ENCODE measurements at regions not wholly inside any gene's neighbourhood (a gene's known extent, or its start where the extent isn't known, plus 50 kb on each side); places are given as distances from the start of the nearest gene placed in this dataset.

GRCh38 chr13:33466262-33466661 is 180.7 kb upstream of the STARD13 start:
- DNase-seq (ENCODE audit: low read depth) = no peak

GRCh38 chr13:33467556-33467955 is 182.0 kb upstream of the STARD13 start:
- no peak for DNase-seq (ENCODE audit: low read depth)

- no peak for DNase-seq (ENCODE audit: low read depth)
These were observed 185.6 kb upstream of the STARD13 start for GRCh38 chr13:33471204-33471603.

GRCh38 chr13:33472446-33472845 is 186.9 kb upstream of the STARD13 start:
- DNase-seq (ENCODE audit: low read depth) = no peak

GRCh38 chr13:33479105-33479504 is 193.6 kb upstream of the STARD13 start:
- no peak for DNase-seq (ENCODE audit: low read depth)

- DNase-seq (ENCODE audit: low read depth) = no peak
These were observed 195.0 kb upstream of the STARD13 start for GRCh38 chr13:33480561-33480960.

GRCh38 chr13:33483471-33483870 is 197.9 kb upstream of the STARD13 start:
- DNase-seq (ENCODE audit: low read depth) = no peak

- DNase-seq (ENCODE audit: low read depth) = no peak
These were observed 199.7 kb upstream of the STARD13 start for GRCh38 chr13:33485247-33485646.

GRCh38 chr13:33487575-33488243 is 202.2 kb upstream of the STARD13 start:
- DNase-seq (ENCODE audit: low read depth) = no peak

- DNase-seq (ENCODE audit: low read depth) = no peak
These were observed 204.0 kb upstream of the STARD13 start for GRCh38 chr13:33489563-33489962.

GRCh38 chr13:33490461-33491327 is 205.1 kb upstream of the STARD13 start:
- no peak for DNase-seq (ENCODE audit: low read depth)

- DNase-seq (ENCODE audit: low read depth) = no peak
These were observed 208.3 kb upstream of the STARD13 start for GRCh38 chr13:33493672-33494365.

GRCh38 chr13:33494596-33495204 is 209.1 kb upstream of the STARD13 start:
- DNase-seq (ENCODE audit: low read depth) = peak; percentile 45

- DNase-seq (ENCODE audit: low read depth) = no peak
These were observed 210.8 kb upstream of the STARD13 start for GRCh38 chr13:33496336-33496735.

GRCh38 chr13:33497146-33497845 is 211.7 kb upstream of the STARD13 start:
- DNase-seq (ENCODE audit: low read depth) = no peak

- no peak for DNase-seq (ENCODE audit: low read depth)
These were observed 222.5 kb upstream of the STARD13 start for GRCh38 chr13:33508060-33508459.

- DNase-seq (ENCODE audit: low read depth) = peak; percentile 81
These were observed 224.2 kb upstream of the STARD13 start for GRCh38 chr13:33509642-33510229.

GRCh38 chr13:33510350-33510970 is 224.9 kb upstream of the STARD13 start:
- no peak for DNase-seq (ENCODE audit: low read depth)

- no peak for DNase-seq (ENCODE audit: low read depth)
These were observed 227.5 kb upstream of the STARD13 start for GRCh38 chr13:33512880-33513554.

GRCh38 chr13:33514362-33514761 is 228.8 kb upstream of the STARD13 start:
- DNase-seq (ENCODE audit: low read depth) = no peak

All from GM04503 (cell line).